ENCODE measurements at regions not wholly inside any gene's neighbourhood (a gene's known extent, or its start where the extent isn't known, plus 50 kb on each side); places are given as distances from the start of the nearest gene placed in this dataset.

DNA sequence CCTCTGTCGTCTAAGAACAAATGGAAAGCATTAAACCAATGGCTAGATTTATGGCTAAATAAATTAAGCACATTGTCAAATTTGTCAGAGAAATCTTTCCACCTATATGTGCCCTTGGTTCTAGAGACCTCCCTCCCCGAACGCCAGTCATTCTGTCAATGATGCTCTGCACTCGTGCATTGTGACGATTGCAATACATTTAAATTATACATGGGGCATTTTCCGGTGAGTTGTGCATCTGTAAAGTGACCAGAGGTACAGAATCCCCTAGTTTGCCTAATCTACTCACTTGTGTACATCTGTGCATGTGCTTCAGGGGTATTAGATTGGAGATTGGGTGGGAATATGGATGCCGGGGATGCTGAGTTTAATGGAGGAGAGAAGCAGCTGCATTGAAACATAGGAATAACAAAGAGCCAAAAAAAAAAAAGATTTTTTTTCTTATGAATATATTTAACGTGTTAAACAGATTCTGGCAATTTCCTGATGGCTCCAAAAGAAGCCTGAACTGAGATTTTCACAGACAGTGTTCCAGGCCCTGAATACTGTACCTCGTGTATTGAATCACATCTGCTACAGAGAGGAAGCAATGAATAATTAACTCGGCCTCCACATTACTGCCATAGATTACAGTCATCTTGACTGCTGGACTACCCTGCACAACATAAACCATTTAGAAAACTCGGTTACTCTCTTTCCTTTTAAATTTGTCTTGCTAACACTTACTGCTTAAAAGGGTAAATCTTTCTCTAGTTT is 149.0 kb upstream of the C1orf87 start:
- Histone ChIP-seq H3K27ac (ENCODE audit: low read depth, low read length) (no peak overlapping the region), H3K9me3 (ENCODE audit: control insufficient read depth in 2 of 3, low read length in 3 of 3) (no peaks in the 10 kb centered on the region), H3K36me3 (ENCODE audit: control insufficient read depth in 2 of 3, insufficient read depth in 3 of 3, low read length in 3 of 3) (no peaks in the 10 kb centered on the region), H3K4me3 (ENCODE audit: low read length) (no peak overlapping the region), H3K27me3 (ENCODE audit: control insufficient read depth in 2 of 2, insufficient read depth in 2 of 2, low read length in 2 of 2) (no peaks in the 10 kb centered on the region), H3K4me1 (ENCODE audit: control insufficient read depth in 2 of 2, insufficient read depth in 2 of 2, low read length in 2 of 2) (no peaks in the 10 kb centered on the region)
- Mint-ChIP-seq H3K27me3 (peaks cover 0 to 5% (median 0%) of the 10 kb centered on the region in 5 donors), H3K4me1 (no peaks in the 10 kb centered on the region), H3K9me3 (peaks cover 0 to 8% (median 0%) of the 10 kb centered on the region in 11 donors), H3K27ac (no peak overlapping the region), H3K4me3 (no peak overlapping the region), H3K36me3 (no peaks in the 10 kb centered on the region)
- intact Hi-C loops (cut with micrococcal nuclease), result no loop called here
- POLR2A ChIA-PET, result no interaction called here
- ATAC-seq, result no peak
- CTCF ChIA-PET, result no interaction called here
- DNase-seq, result no peak

DNA sequence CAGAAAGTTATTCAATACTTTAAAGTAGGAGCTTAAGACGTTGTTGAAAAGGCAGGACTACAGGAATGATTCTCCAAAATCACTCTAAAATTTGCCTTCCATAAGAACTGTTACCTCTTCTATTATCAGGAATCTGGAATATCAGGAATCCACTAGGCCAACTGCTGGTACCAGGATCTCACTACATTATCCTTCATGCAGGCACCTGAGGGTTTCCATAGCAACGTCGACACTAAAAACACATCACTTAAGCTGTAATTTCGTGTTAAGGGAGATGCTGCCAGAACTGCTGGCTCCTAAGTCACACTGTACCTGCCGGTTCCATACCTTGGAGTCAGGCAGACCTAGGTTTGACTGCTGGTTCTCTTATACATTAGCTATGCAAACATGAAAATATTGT is 139.7 kb upstream of the C1orf87 start:
- H3K9me3 Mint-ChIP-seq, result peaks cover 0 to 14% (median 4%) of the 10 kb centered on the region in 11 donors
- POLR2A ChIA-PET, result interaction anchor here (0.8 kb wide), 1 partner anchor 44 kb away, joined by 3 read pairs; no protein-coding TSS in a partner anchor
- no peaks in the 10 kb centered on the region for H3K27me3 ChIP-seq (ENCODE audit: control insufficient read depth in 2 of 2, insufficient read depth in 2 of 2, low read length in 2 of 2)
- no peaks in the 10 kb centered on the region for H3K4me1 Mint-ChIP-seq
- H3K4me1 ChIP-seq (ENCODE audit: control insufficient read depth in 2 of 2, insufficient read depth in 2 of 2, low read length in 2 of 2), result no peaks in the 10 kb centered on the region
- CTCF ChIA-PET, result no interaction called here
- H3K36me3 Mint-ChIP-seq, result no peaks in the 10 kb centered on the region
- DNase-seq (no peak), ATAC-seq (no peak)
- H3K36me3 ChIP-seq (ENCODE audit: control insufficient read depth in 2 of 3, insufficient read depth in 3 of 3, low read length in 3 of 3), result no peaks in the 10 kb centered on the region
- H3K27me3 Mint-ChIP-seq, result no peaks in the 10 kb centered on the region
- H3K27ac Mint-ChIP-seq, result no peak overlapping the region
- H3K4me3 ChIP-seq (ENCODE audit: low read length), result no peak overlapping the region
- intact Hi-C loops (cut with micrococcal nuclease), result no loop called here
- H3K27ac ChIP-seq (ENCODE audit: low read depth, low read length), result no peak overlapping the region
- no peaks in the 10 kb centered on the region for H3K9me3 ChIP-seq (ENCODE audit: control insufficient read depth in 2 of 3, low read length in 3 of 3)
- no peak overlapping the region for H3K4me3 Mint-ChIP-seq

DNA sequence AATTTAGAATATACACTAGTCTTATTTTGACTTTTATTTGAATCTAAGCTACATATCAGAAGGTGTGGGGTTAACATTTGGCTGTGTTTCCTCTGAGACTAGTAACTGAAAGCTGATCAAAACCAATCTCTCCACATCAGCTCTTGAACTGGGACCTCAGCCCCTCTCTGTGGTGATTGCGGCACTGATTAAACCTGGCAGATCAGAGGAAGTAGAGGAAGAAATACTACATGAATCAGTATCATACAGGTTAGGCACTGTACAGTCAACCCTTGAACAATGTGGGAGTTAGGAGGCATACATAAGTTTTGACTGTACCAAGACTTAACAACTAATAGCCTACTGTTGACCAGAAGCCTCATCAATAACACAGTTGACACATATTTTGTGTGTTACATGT is 122.5 kb upstream of the C1orf87 start:
- H3K27me3 Mint-ChIP-seq, result no peaks in the 10 kb centered on the region
- no peaks in the 10 kb centered on the region for H3K9me3 ChIP-seq (ENCODE audit: control insufficient read depth in 2 of 3, low read length in 3 of 3)
- no peak overlapping the region for H3K27ac ChIP-seq (ENCODE audit: low read depth, low read length)
- H3K27ac Mint-ChIP-seq, result no peak overlapping the region
- no peaks in the 10 kb centered on the region for H3K36me3 Mint-ChIP-seq
- no peaks in the 10 kb centered on the region for H3K27me3 ChIP-seq (ENCODE audit: control insufficient read depth in 2 of 2, insufficient read depth in 2 of 2, low read length in 2 of 2)
- POLR2A ChIA-PET, result no interaction called here
- H3K4me1 ChIP-seq (ENCODE audit: control insufficient read depth in 2 of 2, insufficient read depth in 2 of 2, low read length in 2 of 2), result no peaks in the 10 kb centered on the region
- no peak overlapping the region for H3K4me3 Mint-ChIP-seq
- peaks cover 0 to 17% (median 0%) of the 10 kb centered on the region in 11 donors for H3K9me3 Mint-ChIP-seq
- ATAC-seq (no peak), DNase-seq (no peak)
- no peaks in the 10 kb centered on the region for H3K36me3 ChIP-seq (ENCODE audit: control insufficient read depth in 2 of 3, insufficient read depth in 3 of 3, low read length in 3 of 3)
- H3K4me3 ChIP-seq (ENCODE audit: low read length), result no peak overlapping the region
- CTCF ChIA-PET, result no interaction called here
- no peaks in the 10 kb centered on the region for H3K4me1 Mint-ChIP-seq
- intact Hi-C loops (cut with micrococcal nuclease), result no loop called here

DNA sequence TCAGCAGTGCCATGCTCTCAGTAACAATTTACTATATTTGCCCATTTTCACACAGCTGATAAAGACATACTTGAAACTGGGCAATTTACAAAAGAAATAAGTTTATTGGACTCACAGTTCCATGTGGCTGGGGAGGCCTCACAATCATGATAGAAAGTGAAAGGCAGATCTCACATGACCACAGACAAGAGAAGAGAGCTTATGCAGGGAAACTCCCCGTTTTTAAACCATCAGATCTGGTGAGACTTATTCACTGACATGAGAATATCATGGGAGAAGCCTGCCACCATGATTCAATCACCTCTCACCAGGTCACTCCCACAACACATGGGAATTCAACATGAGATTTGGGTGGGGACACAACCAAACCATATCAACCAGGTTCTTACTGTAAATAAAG is 112.1 kb upstream of the C1orf87 start:
- H3K27ac Mint-ChIP-seq, result no peak overlapping the region
- Histone ChIP-seq H3K4me1 (ENCODE audit: control insufficient read depth in 2 of 2, insufficient read depth in 2 of 2, low read length in 2 of 2) (no peaks in the 10 kb centered on the region), H3K36me3 (ENCODE audit: control insufficient read depth in 2 of 3, insufficient read depth in 3 of 3, low read length in 3 of 3) (no peaks in the 10 kb centered on the region), H3K27me3 (ENCODE audit: control insufficient read depth in 2 of 2, insufficient read depth in 2 of 2, low read length in 2 of 2) (no peaks in the 10 kb centered on the region), H3K4me3 (ENCODE audit: low read length) (no peak overlapping the region), H3K27ac (ENCODE audit: low read depth, low read length) (no peak overlapping the region), H3K9me3 (ENCODE audit: control insufficient read depth in 2 of 3, low read length in 3 of 3) (no peaks in the 10 kb centered on the region)
- H3K9me3 Mint-ChIP-seq, result peaks cover 2 to 53% (median 17%) of the 10 kb centered on the region in 11 donors
- ATAC-seq (no peak), DNase-seq (no peak)
- intact Hi-C loops (cut with micrococcal nuclease), result no loop called here
- H3K4me1 Mint-ChIP-seq, result no peaks in the 10 kb centered on the region
- peaks cover 0 to 7% (median 0%) of the 10 kb centered on the region in 5 donors for H3K27me3 Mint-ChIP-seq
- H3K4me3 Mint-ChIP-seq, result no peak overlapping the region
- CTCF ChIA-PET, result no interaction called here
- POLR2A ChIA-PET, result no interaction called here
- peaks cover 0 to 15% (median 0%) of the 10 kb centered on the region in 5 donors for H3K36me3 Mint-ChIP-seq

DNA sequence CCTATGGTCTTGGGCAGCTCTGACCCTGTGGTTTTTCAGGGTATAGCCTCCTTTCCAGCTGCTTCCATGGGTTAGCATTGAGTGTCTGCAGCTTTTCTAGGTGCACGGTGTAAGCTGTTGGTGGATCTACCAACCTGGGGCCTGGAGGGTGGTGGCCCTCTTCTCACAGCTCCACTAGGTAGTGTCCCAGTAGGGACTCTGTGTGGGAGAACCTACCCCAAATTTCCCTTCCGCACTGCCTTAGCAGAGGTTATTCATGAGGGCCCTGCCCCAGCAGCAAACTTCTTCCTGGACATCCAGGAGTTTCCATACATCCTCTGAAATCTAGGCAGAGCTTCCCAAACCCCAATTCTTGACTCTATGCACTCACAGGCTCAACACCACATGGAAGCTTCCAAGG is 111.0 kb upstream of the C1orf87 start:
- Histone ChIP-seq H3K27me3 (ENCODE audit: control insufficient read depth in 2 of 2, insufficient read depth in 2 of 2, low read length in 2 of 2) (no peaks in the 10 kb centered on the region), H3K4me3 (ENCODE audit: low read length) (no peak overlapping the region), H3K9me3 (ENCODE audit: control insufficient read depth in 2 of 3, low read length in 3 of 3) (no peaks in the 10 kb centered on the region), H3K36me3 (ENCODE audit: control insufficient read depth in 2 of 3, insufficient read depth in 3 of 3, low read length in 3 of 3) (no peaks in the 10 kb centered on the region), H3K4me1 (ENCODE audit: control insufficient read depth in 2 of 2, insufficient read depth in 2 of 2, low read length in 2 of 2) (no peaks in the 10 kb centered on the region), H3K27ac (ENCODE audit: low read depth, low read length) (no peak overlapping the region)
- H3K9me3 Mint-ChIP-seq, result peaks cover 2 to 53% (median 17%) of the 10 kb centered on the region in 11 donors
- intact Hi-C loops (cut with micrococcal nuclease), result no loop called here
- no peaks in the 10 kb centered on the region for H3K4me1 Mint-ChIP-seq
- POLR2A ChIA-PET, result no interaction called here
- H3K27ac Mint-ChIP-seq, result no peak overlapping the region
- DNase-seq (no peak), ATAC-seq (no peak)
- CTCF ChIA-PET, result no interaction called here
- H3K4me3 Mint-ChIP-seq, result no peak overlapping the region
- H3K27me3 Mint-ChIP-seq, result peaks cover 0 to 7% (median 0%) of the 10 kb centered on the region in 5 donors
- H3K36me3 Mint-ChIP-seq, result peaks cover 0 to 15% (median 0%) of the 10 kb centered on the region in 5 donors

DNA sequence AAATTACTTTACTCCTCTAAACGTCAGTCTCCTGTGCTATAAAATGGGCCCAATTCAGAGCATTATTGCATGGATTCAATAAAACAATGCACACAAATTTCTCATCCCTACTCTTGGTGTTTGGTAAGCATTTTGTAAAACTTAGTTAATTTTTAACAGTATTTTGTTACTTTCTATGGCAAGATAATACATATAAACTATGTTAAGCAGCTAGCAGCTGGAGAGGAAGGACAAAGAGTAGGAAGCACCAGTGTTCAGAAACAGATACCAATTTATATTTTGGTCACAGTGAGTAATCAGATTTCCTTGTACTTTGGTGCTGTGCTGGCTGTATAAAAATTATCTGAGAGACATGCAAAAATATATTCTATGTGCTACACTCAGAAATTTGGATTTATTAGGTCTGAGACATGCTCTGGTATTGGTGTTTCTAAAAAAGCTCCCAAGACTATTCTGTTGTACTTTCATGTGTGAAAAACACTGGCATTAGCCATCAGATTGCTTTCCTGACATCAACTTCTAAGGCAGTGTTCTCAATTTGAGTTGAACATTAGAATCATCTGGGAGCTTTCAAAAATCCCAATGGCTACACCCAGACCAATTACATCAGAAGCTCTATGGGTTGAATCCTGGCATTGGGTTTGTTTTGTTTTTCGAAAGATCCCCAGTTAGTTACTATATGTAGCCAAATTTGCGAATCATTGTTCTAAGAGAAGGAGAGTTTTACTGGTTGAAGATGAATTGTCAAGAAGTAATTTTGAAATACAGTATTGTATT is 100.3 kb upstream of the C1orf87 start:
- Histone ChIP-seq H3K9me3 (ENCODE audit: control insufficient read depth in 2 of 3, low read length in 3 of 3) (no peaks in the 10 kb centered on the region), H3K36me3 (ENCODE audit: control insufficient read depth in 2 of 3, insufficient read depth in 3 of 3, low read length in 3 of 3) (no peaks in the 10 kb centered on the region), H3K27me3 (ENCODE audit: control insufficient read depth in 2 of 2, insufficient read depth in 2 of 2, low read length in 2 of 2) (no peaks in the 10 kb centered on the region), H3K27ac (ENCODE audit: low read depth, low read length) (no peak overlapping the region), H3K4me1 (ENCODE audit: control insufficient read depth in 2 of 2, insufficient read depth in 2 of 2, low read length in 2 of 2) (no peaks in the 10 kb centered on the region), H3K4me3 (ENCODE audit: low read length) (no peak overlapping the region)
- ATAC-seq (no peak), DNase-seq (no peak)
- POLR2A ChIA-PET, result no interaction called here
- no peaks in the 10 kb centered on the region for H3K4me1 Mint-ChIP-seq
- peaks cover 0 to 13% (median 0%) of the 10 kb centered on the region in 5 donors for H3K27me3 Mint-ChIP-seq
- CTCF ChIA-PET, result no interaction called here
- peaks cover 0 to 5% (median 0%) of the 10 kb centered on the region in 11 donors for H3K9me3 Mint-ChIP-seq
- H3K27ac Mint-ChIP-seq, result no peak overlapping the region
- intact Hi-C loops (cut with micrococcal nuclease), result no loop called here
- H3K36me3 Mint-ChIP-seq, result no peaks in the 10 kb centered on the region
- no peak overlapping the region for H3K4me3 Mint-ChIP-seq
